ENCODE measurements at regions not wholly inside any gene's neighbourhood (a gene's known extent, or its start where the extent isn't known, plus 50 kb on each side); places are given as distances from the start of the nearest gene placed in this dataset.

- no peak overlapping the region for H3K27ac Mint-ChIP-seq
- peaks cover 4% of the 10 kb centered on the region for H3K27me3 Mint-ChIP-seq
- H3K9me3 Mint-ChIP-seq = no peaks in the 10 kb centered on the region
- ATAC-seq (ENCODE audit: low read depth) (no peak), DNase-seq (no peak)
- intact Hi-C loops (cut with micrococcal nuclease) = no loop called here
- no peak overlapping the region for H3K4me3 Mint-ChIP-seq
- H3K36me3 Mint-ChIP-seq (ENCODE audit: low read depth) = no peaks in the 10 kb centered on the region
- TF ChIP-seq CTCF (IDR thresholded peaks at IDR 0.05) = no peak
- H3K4me1 Mint-ChIP-seq = no peaks in the 10 kb centered on the region
- POLR2A ChIA-PET = no interaction called here
- CTCF ChIA-PET = no interaction called here
Observed at GRCh38 chr18:76564655-76565237, 69.7 kb upstream of the ZNF516 start.

- Mint-ChIP-seq H3K4me1 (no peaks in the 10 kb centered on the region), H3K27ac (no peak overlapping the region), H3K27me3 (peaks cover 4% of the 10 kb centered on the region), H3K36me3 (ENCODE audit: low read depth) (no peaks in the 10 kb centered on the region), H3K9me3 (no peaks in the 10 kb centered on the region), H3K4me3 (no peak overlapping the region)
- intact Hi-C loops (cut with micrococcal nuclease) = no loop called here
- ATAC-seq (ENCODE audit: low read depth) (no peak), DNase-seq (no peak)
- no peak for TF ChIP-seq CTCF (IDR thresholded peaks at IDR 0.05)
- POLR2A ChIA-PET = no interaction called here
- CTCF ChIA-PET = no interaction called here
Observed at GRCh38 chr18:76564117-76564516, 69.1 kb upstream of the ZNF516 start.

GRCh38 chr18:76562286-76563122, 67.5 kb upstream of the ZNF516 start:
- ATAC-seq (ENCODE audit: low read depth) (no peak), DNase-seq (no peak)
- H3K4me3 Mint-ChIP-seq = no peak overlapping the region
- CTCF ChIA-PET = no interaction called here
- intact Hi-C loops (cut with micrococcal nuclease) = no loop called here
- no peaks in the 10 kb centered on the region for H3K4me1 Mint-ChIP-seq
- TF ChIP-seq CTCF (IDR thresholded peaks at IDR 0.05) = no peak
- POLR2A ChIA-PET = no interaction called here
- no peaks in the 10 kb centered on the region for H3K36me3 Mint-ChIP-seq (ENCODE audit: low read depth)
- no peak overlapping the region for H3K27ac Mint-ChIP-seq
- no peaks in the 10 kb centered on the region for H3K9me3 Mint-ChIP-seq
- peaks cover 7% of the 10 kb centered on the region for H3K27me3 Mint-ChIP-seq

- ATAC-seq (ENCODE audit: low read depth) = no peak
- Mint-ChIP-seq H3K27ac (no peak overlapping the region), H3K9me3 (no peaks in the 10 kb centered on the region), H3K4me1 (no peaks in the 10 kb centered on the region), H3K4me3 (no peak overlapping the region), H3K27me3 (peaks cover 5% of the 10 kb centered on the region), H3K36me3 (ENCODE audit: low read depth) (no peaks in the 10 kb centered on the region)
- ChIA-PET POLR2A (no interaction called here), CTCF (no interaction called here)
- no peak for TF ChIP-seq CTCF (IDR thresholded peaks at IDR 0.05)
- intact Hi-C loops (cut with micrococcal nuclease) = no loop called here
- no peak for DNase-seq
Observed at GRCh38 chr18:76558881-76559667, 64.0 kb upstream of the ZNF516 start.

- Mint-ChIP-seq H3K36me3 (ENCODE audit: low read depth) (no peaks in the 10 kb centered on the region), H3K4me3 (no peak overlapping the region), H3K27ac (no peak overlapping the region), H3K4me1 (no peaks in the 10 kb centered on the region), H3K9me3 (no peaks in the 10 kb centered on the region), H3K27me3 (peaks cover 5% of the 10 kb centered on the region)
- ChIA-PET CTCF (no interaction called here), POLR2A (no interaction called here)
- DNase-seq = no peak
- intact Hi-C loops (cut with micrococcal nuclease) = no loop called here
- TF ChIP-seq CTCF (IDR thresholded peaks at IDR 0.05) = no peak
- ATAC-seq (ENCODE audit: low read depth) = no peak
Observed at GRCh38 chr18:76557026-76557575, 62.1 kb upstream of the ZNF516 start.
